ENCODE measurements at regions not wholly inside any gene's neighbourhood (a gene's known extent, or its start where the extent isn't known, plus 50 kb on each side); places are given as distances from the start of the nearest gene placed in this dataset.

DNA sequence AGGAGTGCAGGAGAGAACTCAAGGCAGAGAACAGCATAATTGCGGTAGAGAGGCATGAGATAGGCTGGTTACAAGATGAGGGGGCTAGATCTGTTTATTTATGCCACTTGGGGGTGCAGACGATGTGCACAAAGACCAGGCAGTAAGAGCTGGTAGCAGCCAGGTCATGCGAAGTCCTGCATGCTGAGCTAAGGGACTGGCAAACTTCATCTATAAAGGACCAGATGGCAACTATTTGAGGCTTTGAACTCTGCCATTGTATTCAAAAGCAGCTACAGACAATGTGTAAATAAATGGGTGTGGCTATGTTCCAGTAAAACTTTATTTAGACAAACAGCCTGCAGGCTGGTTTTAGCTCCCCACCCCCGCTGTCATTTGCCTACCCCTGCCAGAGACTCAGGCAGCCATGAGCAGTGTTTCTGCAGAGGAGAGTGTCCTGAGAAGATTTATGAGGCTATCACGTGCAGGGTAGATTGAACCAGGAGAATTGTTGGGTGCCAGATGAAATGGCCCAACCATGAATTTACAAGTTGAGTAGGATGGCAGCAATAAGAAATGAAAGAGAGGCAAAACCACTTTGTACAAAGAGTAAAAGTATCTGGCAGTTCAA is 253.4 kb upstream of the MOCS1 start:
- intact Hi-C loops (cut with micrococcal nuclease), result no loop called here
- WGBS, 2 experiments (ENCODE audit: extremely low coverage in 2 of 2, insufficient read length in 1 of 2), result 17% methylated on average over 1 of the region's 5 CpGs; no CpG with 5 or more reads in 1 of the 2 experiments
- CTCF ChIA-PET, result no interaction called here

More for the DNA sequence above, 253.4 kb upstream of the MOCS1 start:
- Histone ChIP-seq H2AFZ (replicated peaks; ENCODE audit: low read length, poor library complexity) (no peak overlapping the region), H4K91ac (ENCODE audit: insufficient read depth, low read depth, low read length) (no peak overlapping the region), H3K9me3 (ENCODE audit: control insufficient read depth, insufficient read depth, low read length) (peaks cover 8% of the 10 kb centered on the region), H3K14ac (replicated peaks; ENCODE audit: low read depth, low read length) (no peak overlapping the region), H3K79me1 (ENCODE audit: low read depth in 1 of 2, low read length in 2 of 2) (no peaks in the 10 kb centered on the region), H3K23ac (ENCODE audit: low read depth, low read length) (no peak overlapping the region), H4K5ac (ENCODE audit: low read depth, low read length) (no peak overlapping the region), H2AK5ac (ENCODE audit: low read depth, low read length) (no peak overlapping the region), H3K4me2 (ENCODE audit: low read depth, low read length) (no peak overlapping the region), H4K20me1 (ENCODE audit: insufficient read depth, low read length) (no peaks in the 10 kb centered on the region), H3K27ac (ENCODE audit: insufficient read depth, low read length) (no peak overlapping the region), H3K18ac (ENCODE audit: low read depth, low read length) (no peak overlapping the region), H3K56ac (ENCODE audit: extremely low read depth, insufficient read depth, low read length) (no peak overlapping the region), H3K4me3 (ENCODE audit: insufficient read depth, low read depth, low read length) (no peak overlapping the region), H4K8ac (ENCODE audit: low read depth in 2 of 2, low read length in 2 of 2) (no peak overlapping the region), H2BK15ac (ENCODE audit: low read depth, low read length) (no peak overlapping the region), H3K36me3 (ENCODE audit: control insufficient read depth, insufficient read depth, low read length) (no peaks in the 10 kb centered on the region), H3K27me3 (ENCODE audit: control insufficient read depth, insufficient read depth, low read length) (no peaks in the 10 kb centered on the region), H2BK5ac (ENCODE audit: low read depth, low read length, poor library complexity, severe bottlenecking) (no peak overlapping the region), H3K4ac (ENCODE audit: low read depth, low read length) (no peak overlapping the region), H2AK9ac (replicated peaks; ENCODE audit: low read depth, low read length, poor library complexity) (no peak overlapping the region), H2BK120ac (ENCODE audit: low read depth, low read length) (no peak overlapping the region), H2BK20ac (ENCODE audit: low read depth, low read length) (no peak overlapping the region), H3K9ac (ENCODE audit: low read depth, low read length) (no peak overlapping the region), H3K4me1 (ENCODE audit: control insufficient read depth, insufficient read depth, low read length) (no peaks in the 10 kb centered on the region), H3K9me1 (ENCODE audit: insufficient read depth, low read length) (no peaks in the 10 kb centered on the region)
- ATAC-seq (ENCODE audit: low read depth) (no peak), DNase-seq (no peak)
- in situ Hi-C loops (cut with MboI; ENCODE audit: low sequenced_read_pairs), result no loop called here
- no peak for TF ChIP-seq RAD21 (IDR thresholded peaks at IDR 0.05; ENCODE audit: low read length)
- TF ChIP-seq NFE2L2 (IDR thresholded peaks at IDR 0.05; ENCODE audit: low read depth, low read length), result no peak
- TF ChIP-seq, protein P1, sequence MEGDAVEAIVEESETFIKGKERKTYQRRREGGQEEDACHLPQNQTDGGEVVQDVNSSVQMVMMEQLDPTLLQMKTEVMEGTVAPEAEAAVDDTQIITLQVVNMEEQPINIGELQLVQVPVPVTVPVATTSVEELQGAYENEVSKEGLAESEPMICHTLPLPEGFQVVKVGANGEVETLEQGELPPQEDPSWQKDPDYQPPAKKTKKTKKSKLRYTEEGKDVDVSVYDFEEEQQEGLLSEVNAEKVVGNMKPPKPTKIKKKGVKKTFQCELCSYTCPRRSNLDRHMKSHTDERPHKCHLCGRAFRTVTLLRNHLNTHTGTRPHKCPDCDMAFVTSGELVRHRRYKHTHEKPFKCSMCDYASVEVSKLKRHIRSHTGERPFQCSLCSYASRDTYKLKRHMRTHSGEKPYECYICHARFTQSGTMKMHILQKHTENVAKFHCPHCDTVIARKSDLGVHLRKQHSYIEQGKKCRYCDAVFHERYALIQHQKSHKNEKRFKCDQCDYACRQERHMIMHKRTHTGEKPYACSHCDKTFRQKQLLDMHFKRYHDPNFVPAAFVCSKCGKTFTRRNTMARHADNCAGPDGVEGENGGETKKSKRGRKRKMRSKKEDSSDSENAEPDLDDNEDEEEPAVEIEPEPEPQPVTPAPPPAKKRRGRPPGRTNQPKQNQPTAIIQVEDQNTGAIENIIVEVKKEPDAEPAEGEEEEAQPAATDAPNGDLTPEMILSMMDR (conservative IDR thresholded peaks at IDR 0.05; ENCODE audit: low read depth, low read length), result no peak
- no peak for TF ChIP-seq SMC3 (IDR thresholded peaks at IDR 0.05; ENCODE audit: low read depth, low read length)
- TF ChIP-seq MAFK (IDR thresholded peaks at IDR 0.05; ENCODE audit: low read depth, low read length), result no peak
- no peak for TF ChIP-seq BHLHE40 (IDR thresholded peaks at IDR 0.05; ENCODE audit: low read depth, low read length)
- no peak for TF ChIP-seq POLR2A (IDR thresholded peaks at IDR 0.05; ENCODE audit: low read depth, low read length)
- TF ChIP-seq FOS (IDR thresholded peaks at IDR 0.05; ENCODE audit: low read depth, low read length), result no peak
- TF ChIP-seq CEBPB (IDR thresholded peaks at IDR 0.05; ENCODE audit: low read depth, low read length), result no peak
- TF ChIP-seq, protein P2, sequence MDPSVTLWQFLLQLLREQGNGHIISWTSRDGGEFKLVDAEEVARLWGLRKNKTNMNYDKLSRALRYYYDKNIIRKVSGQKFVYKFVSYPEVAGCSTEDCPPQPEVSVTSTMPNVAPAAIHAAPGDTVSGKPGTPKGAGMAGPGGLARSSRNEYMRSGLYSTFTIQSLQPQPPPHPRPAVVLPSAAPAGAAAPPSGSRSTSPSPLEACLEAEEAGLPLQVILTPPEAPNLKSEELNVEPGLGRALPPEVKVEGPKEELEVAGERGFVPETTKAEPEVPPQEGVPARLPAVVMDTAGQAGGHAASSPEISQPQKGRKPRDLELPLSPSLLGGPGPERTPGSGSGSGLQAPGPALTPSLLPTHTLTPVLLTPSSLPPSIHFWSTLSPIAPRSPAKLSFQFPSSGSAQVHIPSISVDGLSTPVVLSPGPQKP (IDR thresholded peaks at IDR 0.05; ENCODE audit: borderline replicate concordance, low read depth, low read length), result no peak
- TF ChIP-seq, protein P3, sequence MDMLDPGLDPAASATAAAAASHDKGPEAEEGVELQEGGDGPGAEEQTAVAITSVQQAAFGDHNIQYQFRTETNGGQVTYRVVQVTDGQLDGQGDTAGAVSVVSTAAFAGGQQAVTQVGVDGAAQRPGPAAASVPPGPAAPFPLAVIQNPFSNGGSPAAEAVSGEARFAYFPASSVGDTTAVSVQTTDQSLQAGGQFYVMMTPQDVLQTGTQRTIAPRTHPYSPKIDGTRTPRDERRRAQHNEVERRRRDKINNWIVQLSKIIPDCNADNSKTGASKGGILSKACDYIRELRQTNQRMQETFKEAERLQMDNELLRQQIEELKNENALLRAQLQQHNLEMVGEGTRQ (IDR thresholded peaks at IDR 0.05; ENCODE audit: low read depth, low read length), result no peak
- no peak for TF ChIP-seq RCOR1 (IDR thresholded peaks at IDR 0.05; ENCODE audit: insufficient replicate concordance, low read length)
- TF ChIP-seq MXI1 (IDR thresholded peaks at IDR 0.05; ENCODE audit: borderline replicate concordance, low read depth, low read length), result no peak
- dilution Hi-C loops (cut with HindIII; ENCODE audit: low sequenced_read_pairs, unreplicated experiment), result no loop called here
- no TSS peak for BruUV-seq (replicated peaks)
- POLR2A ChIA-PET (ENCODE audit: unreplicated experiment), result no interaction called here

Data from IMR-90 (cell line).